Neural crest cell (in vitro differentiated cells): ENCODE measurements at regions not wholly inside any gene's neighbourhood (a gene's known extent, or its start where the extent isn't known, plus 50 kb on each side); places are given as distances from the start of the nearest gene placed in this dataset.

Experiments
- DNase-seq: peaks from one replicate; pipeline ENCODE4 v3.0.0; 2021; ENCODE audit warnings: low read depth, mixed read lengths, low spot score
- H3K27ac Mint-ChIP-seq: one replicate; pipeline ENCODE4 v1.8.0; 2021; ENCODE audit warnings: mild to moderate bottlenecking, mixed read lengths; ENCODE audit not compliant: unreplicated experiment
- H3K27me3 Mint-ChIP-seq: 2 replicates; pipeline ENCODE4 v1.8.0; 2021; ENCODE audit warnings: low read depth, mild to moderate bottlenecking, mixed read lengths
- H3K36me3 Mint-ChIP-seq: 2 replicates; pipeline ENCODE4 v1.8.0; 2021; ENCODE audit warnings: low read depth, mild to moderate bottlenecking, mixed read lengths
- H3K4me1 Mint-ChIP-seq: 2 replicates; pipeline ENCODE4 v1.8.0; 2021; ENCODE audit warnings: mixed read lengths
- H3K4me3 Mint-ChIP-seq: one replicate; pipeline ENCODE4 v1.8.0; 2021; ENCODE audit warnings: mild to moderate bottlenecking, mixed read lengths
- H3K9me3 Mint-ChIP-seq: 2 replicates; pipeline ENCODE4 v1.8.0; 2021; ENCODE audit warnings: mixed read lengths
- CTCF ChIP-seq: fragments of 200-600 bp; sonication (generic); conservative IDR thresholded peaks from 2 replicates; pipeline ENCODE4 v1.5.0; 2021; ENCODE audit warnings: antibody characterized with exemption, mild to moderate bottlenecking

- H3K36me3 Mint-ChIP-seq, result no peaks in the 10 kb centered on the region
- peak overlapping the region; percentile 19 for H3K27ac Mint-ChIP-seq
- DNase-seq, result no peak
- H3K4me3 Mint-ChIP-seq, result no peak overlapping the region
- H3K9me3 Mint-ChIP-seq, result no peaks in the 10 kb centered on the region
- no peaks in the 10 kb centered on the region for H3K27me3 Mint-ChIP-seq
- peaks cover 8% of the 10 kb centered on the region for H3K4me1 Mint-ChIP-seq
- TF ChIP-seq CTCF, result no peak
Observed at GRCh38 chr3:84073664-84074063, 885.1 kb upstream of the CADM2 start.

- Mint-ChIP-seq H3K36me3 (no peaks in the 10 kb centered on the region), H3K9me3 (no peaks in the 10 kb centered on the region)
- DNase-seq, result no peak
Observed at GRCh38 chr3:84074767-84075166, 884.0 kb upstream of the CADM2 start.

GRCh38 chr3:84077479-84077878 lies 881.3 kb upstream of the CADM2 start:
- H3K36me3 Mint-ChIP-seq, result no peaks in the 10 kb centered on the region
- TF ChIP-seq CTCF, result peak; percentile 50
- DNase-seq, result no peak
- H3K4me1 Mint-ChIP-seq, result peaks cover 8% of the 10 kb centered on the region
- no peak overlapping the region for H3K4me3 Mint-ChIP-seq
- H3K27me3 Mint-ChIP-seq, result no peaks in the 10 kb centered on the region
- no peaks in the 10 kb centered on the region for H3K9me3 Mint-ChIP-seq
- H3K27ac Mint-ChIP-seq, result no peak overlapping the region

More at GRCh38 chr3:84074767-84075166, 884.0 kb upstream of the CADM2 start:
- Mint-ChIP-seq H3K4me3 (no peak overlapping the region), H3K27ac (no peak overlapping the region), H3K4me1 (peaks cover 8% of the 10 kb centered on the region), H3K27me3 (no peaks in the 10 kb centered on the region)
- no peak for TF ChIP-seq CTCF

- Mint-ChIP-seq H3K9me3 (peaks cover 4% of the 10 kb centered on the region), H3K27ac (no peak overlapping the region), H3K36me3 (no peaks in the 10 kb centered on the region), H3K4me1 (no peaks in the 10 kb centered on the region), H3K4me3 (no peak overlapping the region), H3K27me3 (no peaks in the 10 kb centered on the region)
- DNase-seq, result no peak
- TF ChIP-seq CTCF, result no peak
Observed at GRCh38 chr3:84082726-84083125, 876.1 kb upstream of the CADM2 start.

GRCh38 chr3:84092907-84093306 lies 865.9 kb upstream of the CADM2 start:
- no peaks in the 10 kb centered on the region for H3K4me1 Mint-ChIP-seq
- no peak for TF ChIP-seq CTCF
- H3K4me3 Mint-ChIP-seq, result no peak overlapping the region
- H3K36me3 Mint-ChIP-seq, result no peaks in the 10 kb centered on the region
- DNase-seq, result no peak
- no peak overlapping the region for H3K27ac Mint-ChIP-seq
- no peaks in the 10 kb centered on the region for H3K27me3 Mint-ChIP-seq
- no peaks in the 10 kb centered on the region for H3K9me3 Mint-ChIP-seq

- no peak for TF ChIP-seq CTCF
- no peak for DNase-seq
- H3K9me3 Mint-ChIP-seq, result no peaks in the 10 kb centered on the region
- H3K27ac Mint-ChIP-seq, result no peak overlapping the region
- no peaks in the 10 kb centered on the region for H3K27me3 Mint-ChIP-seq
- H3K4me3 Mint-ChIP-seq, result no peak overlapping the region
- H3K4me1 Mint-ChIP-seq, result no peaks in the 10 kb centered on the region
- H3K36me3 Mint-ChIP-seq, result no peaks in the 10 kb centered on the region
Observed at GRCh38 chr3:84096188-84096587, 862.6 kb upstream of the CADM2 start.
